Omental fat pad (tissue), 3 donors: ENCODE measurements at regions not wholly inside any gene's neighbourhood (a gene's known extent, or its start where the extent isn't known, plus 50 kb on each side); places are given as distances from the start of the nearest gene placed in this dataset.
"Not testable (repeated sequence)": the region's sequence is repeated elsewhere in the genome, so short reads cannot be mapped to it uniquely, and the experiment has no call there.

Experiments
- ATAC-seq: fragments of 150-250 bp; one replicate; pipeline ENCODE4 v1.9.1; 2016; ENCODE audit warnings: mild to moderate bottlenecking, moderate library complexity; ENCODE audit not compliant: low FRiP score
- DNase-seq: peaks from one replicate; pipeline ENCODE4 v3.0.0-alpha.2; 2019; ENCODE audit warnings: low spot score
- TF ChIP-seq, protein P1 (sequence below), 3 donors: fragments of 450-650 bp; IDR thresholded peaks; one replicate each; pipeline ENCODE4 v1.5.1; 2016 to 2017; ENCODE audit warnings: antibody characterized with exemption in 3 of 3, mild to moderate bottlenecking in 3 of 3, moderate library complexity in 2 of 3

DNA sequence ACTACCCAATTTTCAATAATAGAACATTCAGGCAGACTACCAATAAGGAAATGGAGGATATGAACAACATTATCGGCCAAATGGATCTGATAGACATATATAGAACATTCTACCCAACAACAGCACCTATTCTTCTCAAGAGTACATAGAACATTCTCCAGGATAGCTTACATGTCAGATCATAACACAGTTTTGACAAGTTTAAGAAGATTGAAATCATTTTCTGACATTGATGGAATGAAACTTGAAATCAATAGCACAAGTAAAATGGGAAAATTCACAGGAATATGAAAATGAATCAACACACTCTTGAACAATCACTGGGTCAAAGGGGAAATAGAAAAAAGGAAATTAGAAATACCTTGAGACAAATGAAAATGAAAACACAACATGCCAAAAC lies 94.6 kb upstream of the MEGF10 start:
- TF ChIP-seq, protein P1, sequence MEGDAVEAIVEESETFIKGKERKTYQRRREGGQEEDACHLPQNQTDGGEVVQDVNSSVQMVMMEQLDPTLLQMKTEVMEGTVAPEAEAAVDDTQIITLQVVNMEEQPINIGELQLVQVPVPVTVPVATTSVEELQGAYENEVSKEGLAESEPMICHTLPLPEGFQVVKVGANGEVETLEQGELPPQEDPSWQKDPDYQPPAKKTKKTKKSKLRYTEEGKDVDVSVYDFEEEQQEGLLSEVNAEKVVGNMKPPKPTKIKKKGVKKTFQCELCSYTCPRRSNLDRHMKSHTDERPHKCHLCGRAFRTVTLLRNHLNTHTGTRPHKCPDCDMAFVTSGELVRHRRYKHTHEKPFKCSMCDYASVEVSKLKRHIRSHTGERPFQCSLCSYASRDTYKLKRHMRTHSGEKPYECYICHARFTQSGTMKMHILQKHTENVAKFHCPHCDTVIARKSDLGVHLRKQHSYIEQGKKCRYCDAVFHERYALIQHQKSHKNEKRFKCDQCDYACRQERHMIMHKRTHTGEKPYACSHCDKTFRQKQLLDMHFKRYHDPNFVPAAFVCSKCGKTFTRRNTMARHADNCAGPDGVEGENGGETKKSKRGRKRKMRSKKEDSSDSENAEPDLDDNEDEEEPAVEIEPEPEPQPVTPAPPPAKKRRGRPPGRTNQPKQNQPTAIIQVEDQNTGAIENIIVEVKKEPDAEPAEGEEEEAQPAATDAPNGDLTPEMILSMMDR (IDR thresholded peaks at IDR 0.05): no peak
- no peak for ATAC-seq
- DNase-seq: no peak

- DNase-seq, ATAC-seq: not testable (repeated sequence)
These were observed 93.0 kb upstream of the MEGF10 start for GRCh38 chr5:127197402-127198167.

DNA sequence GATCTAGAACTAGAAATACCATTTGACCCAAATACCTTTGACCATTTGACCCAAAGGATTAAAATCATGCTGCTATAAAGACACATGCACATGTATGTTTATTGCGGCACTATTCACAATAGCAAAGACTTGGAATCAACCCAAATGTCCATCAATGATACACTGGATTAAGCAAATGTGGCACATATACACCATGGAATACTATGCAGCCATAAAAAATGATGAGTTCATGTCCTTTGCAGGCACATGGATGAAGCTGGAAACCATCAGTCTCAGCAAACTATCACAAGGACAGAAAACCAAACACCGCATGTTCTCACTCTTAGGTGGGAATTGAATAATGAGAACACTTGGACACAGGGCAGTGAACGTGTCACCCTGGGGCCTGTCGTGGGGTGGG lies 87.9 kb upstream of the MEGF10 start:
- DNase-seq, ATAC-seq: not testable (repeated sequence)

DNA sequence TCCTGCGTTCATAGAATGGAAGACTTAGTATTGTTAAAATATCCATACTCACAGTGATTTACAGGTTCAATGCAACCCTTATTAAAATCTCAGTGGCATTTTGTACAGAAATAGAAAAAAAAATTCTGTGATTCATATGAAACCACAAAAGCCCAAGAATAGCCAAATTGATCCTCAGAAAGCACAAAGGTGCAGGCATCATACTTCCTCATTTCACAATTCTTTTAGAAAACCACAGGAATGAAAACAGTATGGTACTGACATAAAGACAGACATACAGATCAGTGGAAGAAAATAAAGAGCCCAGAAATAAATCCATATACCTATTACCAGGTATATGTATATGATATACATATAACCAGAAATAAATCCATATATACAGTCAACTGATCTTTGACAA lies 86.8 kb upstream of the MEGF10 start:
- TF ChIP-seq, protein P1 (IDR thresholded peaks at IDR 0.05): no peak
- no peak for DNase-seq
- ATAC-seq: no peak

DNA sequence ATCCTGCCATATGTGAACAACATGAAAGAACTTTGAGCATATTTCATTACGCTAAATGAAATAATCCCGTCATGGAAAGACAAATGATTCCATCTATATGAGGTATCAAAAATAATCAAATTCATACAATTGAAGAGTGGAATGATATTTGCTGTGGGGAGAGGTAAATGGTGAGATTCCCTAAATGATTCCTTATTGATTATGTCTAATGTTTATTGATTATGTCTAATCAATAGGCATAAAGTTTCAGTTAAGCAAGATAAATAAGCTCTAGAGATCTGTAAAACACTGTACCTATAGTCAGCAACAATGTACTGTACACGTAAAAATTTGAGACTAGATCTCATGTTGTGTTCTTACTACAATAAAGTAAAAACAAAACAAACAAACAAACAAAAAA lies 85.4 kb upstream of the MEGF10 start:
- ATAC-seq: no peak
- TF ChIP-seq, protein P1 (IDR thresholded peaks at IDR 0.05): no peak
- DNase-seq: no peak

DNA sequence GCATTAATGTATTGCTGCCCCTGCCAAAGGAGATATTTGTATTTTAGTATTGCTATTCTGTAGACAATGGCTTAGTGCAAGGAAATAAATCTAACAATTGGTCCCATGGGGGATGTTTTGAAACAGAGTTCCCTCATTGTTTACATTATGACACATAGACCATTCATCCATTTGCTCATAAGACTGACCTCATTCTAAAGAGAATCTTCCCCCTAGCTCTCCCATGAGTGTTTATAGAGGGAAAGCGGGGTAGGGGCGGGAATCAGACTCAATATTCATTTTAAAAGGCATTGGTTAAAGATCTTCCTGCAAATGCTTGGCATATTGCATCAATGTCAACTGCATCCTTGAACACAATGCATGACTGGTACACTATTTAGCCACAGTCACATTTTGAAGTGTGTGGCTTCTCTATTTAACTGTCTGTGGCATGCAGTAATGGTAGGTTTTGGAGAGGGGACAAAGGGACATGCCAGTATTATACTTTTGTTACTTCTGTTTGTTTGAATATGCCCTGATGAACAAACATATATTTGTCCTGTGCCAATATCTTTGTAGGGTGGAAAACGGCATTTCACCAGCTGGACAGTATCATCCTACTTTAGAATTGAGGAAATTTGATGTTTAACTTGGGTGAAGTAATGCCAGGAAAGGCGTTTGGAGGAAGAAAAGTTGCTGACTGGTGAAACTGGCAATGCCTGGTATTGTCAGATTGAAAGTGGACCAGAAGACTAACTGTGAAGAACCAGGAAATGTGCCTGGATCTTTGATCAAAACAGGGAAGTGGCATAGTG lies 84.1 kb upstream of the MEGF10 start:
- TF ChIP-seq, protein P1 (IDR thresholded peaks at IDR 0.05): no peak
- no peak for ATAC-seq
- no peak for DNase-seq

DNA sequence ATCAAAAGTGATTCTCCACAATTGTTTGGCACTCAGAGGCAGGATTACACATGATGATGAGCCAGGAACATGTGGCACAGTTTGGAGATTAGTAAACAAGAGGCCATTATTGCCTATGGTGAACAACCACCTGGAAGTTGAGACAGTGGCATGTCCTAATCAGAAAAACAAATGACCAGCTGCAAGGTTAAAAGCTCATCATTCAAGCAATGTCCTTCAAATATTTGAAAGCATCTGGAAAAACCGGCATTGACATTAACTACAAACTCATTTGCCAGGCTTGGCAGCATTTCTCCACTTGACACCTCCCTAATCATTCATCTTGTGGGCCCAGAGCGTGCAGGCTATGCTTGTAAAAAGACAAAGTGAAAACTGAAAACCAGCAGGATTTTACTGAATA lies 80.6 kb upstream of the MEGF10 start:
- no peak for ATAC-seq
- TF ChIP-seq, protein P1 (IDR thresholded peaks at IDR 0.05): no peak
- DNase-seq: no peak

- DNase-seq: no peak
- TF ChIP-seq, protein P1 (IDR thresholded peaks at IDR 0.05): no peak
- ATAC-seq: no peak
These were observed 77.4 kb upstream of the MEGF10 start for GRCh38 chr5:127213231-127213630.
